ENCODE measurements at regions not wholly inside any gene's neighbourhood (a gene's known extent, or its start where the extent isn't known, plus 50 kb on each side); places are given as distances from the start of the nearest gene placed in this dataset.
A peak's percentile ranks its signal among the peaks of the same experiment; 100 is the strongest.

GRCh38 chr12:88310666-88311065 is 168.6 kb downstream of the TMTC3 start:
- no peak for DNase-seq

- DNase-seq, result no peak
These were observed 171.4 kb downstream of the TMTC3 start for GRCh38 chr12:88313554-88313953.

- no peak for DNase-seq
These were observed 172.6 kb downstream of the TMTC3 start for GRCh38 chr12:88314706-88315105.

GRCh38 chr12:88318726-88319125 is 176.6 kb downstream of the TMTC3 start:
- no peak for DNase-seq

- peak; percentile 94 for DNase-seq
These were observed 183.1 kb downstream of the TMTC3 start for GRCh38 chr12:88325076-88325815.

- no peak for DNase-seq
These were observed 183.7 kb downstream of the TMTC3 start for GRCh38 chr12:88325816-88326189.

GRCh38 chr12:88327276-88327675 is 185.2 kb downstream of the TMTC3 start:
- DNase-seq, result no peak

GRCh38 chr12:88328090-88328489 is 186.0 kb downstream of the TMTC3 start:
- no peak for DNase-seq

GRCh38 chr12:88329833-88330232 is 187.7 kb downstream of the TMTC3 start:
- DNase-seq, result no peak

GRCh38 chr12:88334271-88334670 is 192.2 kb downstream of the TMTC3 start:
- peak; percentile 47 for DNase-seq

- DNase-seq, result peak; percentile 63
These were observed 194.1 kb downstream of the TMTC3 start for GRCh38 chr12:88336076-88336739.

- peak; percentile 48 for DNase-seq
These were observed 196.4 kb downstream of the TMTC3 start for GRCh38 chr12:88338486-88338885.

- DNase-seq, result peak; percentile 81
These were observed 197.3 kb downstream of the TMTC3 start for GRCh38 chr12:88339254-88339949.

- DNase-seq, result peak; percentile 54
These were observed 197.9 kb downstream of the TMTC3 start for GRCh38 chr12:88339966-88340365.

GRCh38 chr12:88342251-88342806 is 200.2 kb downstream of the TMTC3 start:
- no peak for DNase-seq

GRCh38 chr12:88351146-88351545 is 209.0 kb downstream of the TMTC3 start:
- DNase-seq, result no peak

GRCh38 chr12:88354691-88355090 is 212.6 kb downstream of the TMTC3 start:
- no peak for DNase-seq

GRCh38 chr12:88360343-88360742 is 218.2 kb downstream of the TMTC3 start:
- no peak for DNase-seq

- DNase-seq, result peak; percentile 17
These were observed 218.8 kb downstream of the KITLG start for GRCh38 chr12:88361493-88361892.

GRCh38 chr12:88362439-88362838 is 217.8 kb downstream of the KITLG start:
- DNase-seq, result peak; percentile 50

- DNase-seq, result no peak
These were observed 214.9 kb downstream of the KITLG start for GRCh38 chr12:88365403-88365802.

GRCh38 chr12:88366101-88366500 is 214.2 kb downstream of the KITLG start:
- no peak for DNase-seq

- DNase-seq, result no peak
These were observed 213.0 kb downstream of the KITLG start for GRCh38 chr12:88367231-88367630.
